ENCODE measurements at regions not wholly inside any gene's neighbourhood (a gene's known extent, or its start where the extent isn't known, plus 50 kb on each side); places are given as distances from the start of the nearest gene placed in this dataset.

DNA sequence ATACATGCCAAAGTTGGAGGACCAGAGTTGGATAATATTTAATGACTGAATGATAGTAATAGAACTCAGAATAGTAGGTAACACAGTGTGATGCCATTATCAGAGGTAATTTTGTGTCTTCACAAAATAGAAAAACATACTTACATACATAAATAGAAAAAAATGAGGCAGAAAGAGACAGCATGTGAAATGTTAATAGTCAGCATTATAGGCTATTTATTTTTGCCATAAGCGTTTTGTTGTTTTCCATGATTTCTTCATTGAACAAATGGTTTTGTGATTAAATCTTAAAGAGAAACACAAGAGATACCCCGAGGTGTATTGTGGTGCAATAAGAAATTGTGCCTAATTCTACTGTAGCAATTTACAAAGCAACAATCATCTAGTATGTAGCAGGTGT lies 626.3 kb downstream of the KCNJ2 start:
- no peak for TF ChIP-seq POLR2AphosphoS5 (IDR thresholded peaks at IDR 0.05)
- TF ChIP-seq, protein P1, sequence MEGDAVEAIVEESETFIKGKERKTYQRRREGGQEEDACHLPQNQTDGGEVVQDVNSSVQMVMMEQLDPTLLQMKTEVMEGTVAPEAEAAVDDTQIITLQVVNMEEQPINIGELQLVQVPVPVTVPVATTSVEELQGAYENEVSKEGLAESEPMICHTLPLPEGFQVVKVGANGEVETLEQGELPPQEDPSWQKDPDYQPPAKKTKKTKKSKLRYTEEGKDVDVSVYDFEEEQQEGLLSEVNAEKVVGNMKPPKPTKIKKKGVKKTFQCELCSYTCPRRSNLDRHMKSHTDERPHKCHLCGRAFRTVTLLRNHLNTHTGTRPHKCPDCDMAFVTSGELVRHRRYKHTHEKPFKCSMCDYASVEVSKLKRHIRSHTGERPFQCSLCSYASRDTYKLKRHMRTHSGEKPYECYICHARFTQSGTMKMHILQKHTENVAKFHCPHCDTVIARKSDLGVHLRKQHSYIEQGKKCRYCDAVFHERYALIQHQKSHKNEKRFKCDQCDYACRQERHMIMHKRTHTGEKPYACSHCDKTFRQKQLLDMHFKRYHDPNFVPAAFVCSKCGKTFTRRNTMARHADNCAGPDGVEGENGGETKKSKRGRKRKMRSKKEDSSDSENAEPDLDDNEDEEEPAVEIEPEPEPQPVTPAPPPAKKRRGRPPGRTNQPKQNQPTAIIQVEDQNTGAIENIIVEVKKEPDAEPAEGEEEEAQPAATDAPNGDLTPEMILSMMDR (IDR thresholded peaks at IDR 0.05) = no peak
